ENCODE measurements at regions not wholly inside any gene's neighbourhood (a gene's known extent, or its start where the extent isn't known, plus 50 kb on each side); places are given as distances from the start of the nearest gene placed in this dataset.
"Not testable (repeated sequence)": the region's sequence is repeated elsewhere in the genome, so short reads cannot be mapped to it uniquely, and the experiment has no call there.

- Histone ChIP-seq H3K4me3 (no peak overlapping the region), H3K27ac (no peak overlapping the region), H3K36me3 (ENCODE audit: insufficient read depth, low read length) (no peaks in the 10 kb centered on the region), H3K9me3 (ENCODE audit: low read depth, low read length) (no peaks in the 10 kb centered on the region), H3K9ac (ENCODE audit: insufficient read length) (no peak overlapping the region)
- DNase-seq (ENCODE audit: low read depth, low spot score) = no peak
- TF ChIP-seq FOXP2 (optimal IDR thresholded peaks at IDR 0.05; ENCODE audit: control extremely low read depth, extremely low read length, insufficient read depth) (no peak), POLR2AphosphoS5 (IDR thresholded peaks at IDR 0.05; ENCODE audit: borderline replicate concordance, low read depth, low read length) (no peak), EZH2 (IDR thresholded peaks at IDR 0.05) (no peak)
These were observed 65.8 kb upstream of the ADGRE5 start for GRCh38 chr19:14315433-14315832.

- H3K27ac ChIP-seq = no peak overlapping the region
- H3K9me3 ChIP-seq (ENCODE audit: low read depth, low read length) = no peaks in the 10 kb centered on the region
- no peak for DNase-seq (ENCODE audit: low read depth, low spot score)
- no peaks in the 10 kb centered on the region for H3K36me3 ChIP-seq (ENCODE audit: insufficient read depth, low read length)
- H3K9ac ChIP-seq (ENCODE audit: insufficient read length) = no peak overlapping the region
- H3K4me3 ChIP-seq = no peak overlapping the region
- TF ChIP-seq EZH2 (IDR thresholded peaks at IDR 0.05) (no peak), POLR2AphosphoS5 (IDR thresholded peaks at IDR 0.05; ENCODE audit: borderline replicate concordance, low read depth, low read length) (no peak), FOXP2 (optimal IDR thresholded peaks at IDR 0.05; ENCODE audit: control extremely low read depth, extremely low read length, insufficient read depth) (no peak)
These were observed 71.2 kb upstream of the ADGRE5 start for GRCh38 chr19:14310055-14310454.

GRCh38 chr19:14305706-14306105 lies 75.5 kb upstream of the ADGRE5 start:
- H3K27ac ChIP-seq = no peak overlapping the region

GRCh38 chr19:14301150-14301549 lies 80.1 kb upstream of the ADGRE5 start:
- Histone ChIP-seq H3K9ac (ENCODE audit: insufficient read length) (no peak overlapping the region), H3K27ac (no peak overlapping the region), H3K4me3 (no peak overlapping the region), H3K9me3 (ENCODE audit: low read depth, low read length) (no peaks in the 10 kb centered on the region), H3K36me3 (ENCODE audit: insufficient read depth, low read length) (no peaks in the 10 kb centered on the region)
- DNase-seq (ENCODE audit: low read depth, low spot score) = no peak
- TF ChIP-seq POLR2AphosphoS5 (IDR thresholded peaks at IDR 0.05; ENCODE audit: borderline replicate concordance, low read depth, low read length) (no peak), EZH2 (IDR thresholded peaks at IDR 0.05) (no peak), FOXP2 (optimal IDR thresholded peaks at IDR 0.05; ENCODE audit: control extremely low read depth, extremely low read length, insufficient read depth) (no peak)

More at GRCh38 chr19:14305706-14306105, 75.5 kb upstream of the ADGRE5 start:
- Histone ChIP-seq H3K9ac (ENCODE audit: insufficient read length) (no peak overlapping the region), H3K9me3 (ENCODE audit: low read depth, low read length) (no peaks in the 10 kb centered on the region), H3K36me3 (ENCODE audit: insufficient read depth, low read length) (no peaks in the 10 kb centered on the region), H3K4me3 (no peak overlapping the region)
- no peak for TF ChIP-seq FOXP2 (optimal IDR thresholded peaks at IDR 0.05; ENCODE audit: control extremely low read depth, extremely low read length, insufficient read depth)
- TF ChIP-seq EZH2 (IDR thresholded peaks at IDR 0.05) = no peak
- no peak for TF ChIP-seq POLR2AphosphoS5 (IDR thresholded peaks at IDR 0.05; ENCODE audit: borderline replicate concordance, low read depth, low read length)
- no peak for DNase-seq (ENCODE audit: low read depth, low spot score)

- DNase-seq (ENCODE audit: low read depth, low spot score) = no peak
- H3K27ac ChIP-seq = no peak overlapping the region
- no peaks in the 10 kb centered on the region for H3K9me3 ChIP-seq (ENCODE audit: low read depth, low read length)
- H3K4me3 ChIP-seq = no peak overlapping the region
- no peak overlapping the region for H3K9ac ChIP-seq (ENCODE audit: insufficient read length)
- H3K36me3 ChIP-seq (ENCODE audit: insufficient read depth, low read length) = no peaks in the 10 kb centered on the region
- TF ChIP-seq FOXP2 (optimal IDR thresholded peaks at IDR 0.05; ENCODE audit: control extremely low read depth, extremely low read length, insufficient read depth) (no peak), EZH2 (IDR thresholded peaks at IDR 0.05) (no peak), POLR2AphosphoS5 (IDR thresholded peaks at IDR 0.05; ENCODE audit: borderline replicate concordance, low read depth, low read length) (no peak)
These were observed 80.9 kb upstream of the ADGRE5 start for GRCh38 chr19:14300303-14300702.

GRCh38 chr19:14299224-14299827 lies 81.9 kb upstream of the ADGRE5 start:
- H3K9ac ChIP-seq (ENCODE audit: insufficient read length); H3K9me3 ChIP-seq (ENCODE audit: low read depth, low read length); DNase-seq (ENCODE audit: low read depth, low spot score); H3K36me3 ChIP-seq (ENCODE audit: insufficient read depth, low read length); H3K27ac ChIP-seq; H3K4me3 ChIP-seq: not testable (repeated sequence)

- DNase-seq (ENCODE audit: low read depth, low spot score); H3K36me3 ChIP-seq (ENCODE audit: insufficient read depth, low read length); H3K9me3 ChIP-seq (ENCODE audit: low read depth, low read length); H3K9ac ChIP-seq (ENCODE audit: insufficient read length); H3K27ac ChIP-seq; H3K4me3 ChIP-seq: not testable (repeated sequence)
These were observed 83.2 kb upstream of the ADGRE5 start for GRCh38 chr19:14297883-14298576.

- H3K4me3 ChIP-seq; H3K9ac ChIP-seq (ENCODE audit: insufficient read length); H3K9me3 ChIP-seq (ENCODE audit: low read depth, low read length); DNase-seq (ENCODE audit: low read depth, low spot score); H3K36me3 ChIP-seq (ENCODE audit: insufficient read depth, low read length): not testable (repeated sequence)
- H3K27ac ChIP-seq = peak overlapping the region; percentile 68
These were observed 86.3 kb upstream of the ADGRE5 start for GRCh38 chr19:14294974-14295373.

- H3K9ac ChIP-seq (ENCODE audit: insufficient read length); H3K36me3 ChIP-seq (ENCODE audit: insufficient read depth, low read length); H3K9me3 ChIP-seq (ENCODE audit: low read depth, low read length); H3K27ac ChIP-seq; DNase-seq (ENCODE audit: low read depth, low spot score): not testable (repeated sequence)
- H3K4me3 ChIP-seq = peak overlapping the region; percentile 47; the same call in 1 of the 2 replicates
These were observed 87.5 kb upstream of the ADGRE5 start for GRCh38 chr19:14293816-14294170.

Measured in SK-N-MC (cell line).